PFSK-1 (cell line): ENCODE measurements at regions not wholly inside any gene's neighbourhood (a gene's known extent, or its start where the extent isn't known, plus 50 kb on each side); places are given as distances from the start of the nearest gene placed in this dataset.

Experiments used
- POLR2AphosphoS5 ChIP-seq: IDR thresholded peaks from 2 replicates; pipeline ENCODE4 v1.6.1; 2012; ENCODE audit warnings: low read depth, mild to moderate bottlenecking, control low read depth, low read length, moderate library complexity
- TAF1 ChIP-seq: IDR thresholded peaks from 2 replicates; pipeline ENCODE4 v1.6.1; 2012; ENCODE audit warnings: low read length, control low read depth, borderline replicate concordance; ENCODE audit not compliant: insufficient read depth

- no peak for TF ChIP-seq TAF1
- no peak for TF ChIP-seq POLR2AphosphoS5
Observed at GRCh38 chr16:72481419-72481818, 309.5 kb upstream of the PMFBP1 start.
